ENCODE measurements at regions not wholly inside any gene's neighbourhood (a gene's known extent, or its start where the extent isn't known, plus 50 kb on each side); places are given as distances from the start of the nearest gene placed in this dataset.

DNA sequence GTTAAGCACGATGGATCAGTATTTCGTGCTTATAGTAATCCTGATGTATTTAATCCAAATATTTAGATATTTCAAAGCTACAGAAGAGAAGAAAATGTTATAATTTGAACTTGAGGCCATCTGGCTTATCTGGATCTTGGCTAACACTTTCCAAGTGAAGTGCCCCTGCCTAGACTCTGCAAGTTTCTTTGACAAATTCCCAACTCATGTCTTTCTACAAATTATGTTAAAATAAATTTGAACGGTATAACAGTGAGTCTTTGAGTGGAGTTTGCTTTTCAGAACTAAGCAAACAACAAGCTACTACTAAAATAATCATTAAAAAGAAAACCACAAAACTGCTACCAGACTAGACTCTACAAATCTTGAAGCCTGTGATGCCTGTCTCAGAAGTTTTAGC lies 374.4 kb upstream of the PRICKLE1 start:
- DNase-seq (ENCODE audit: low read depth) = no peak

GRCh38 chr12:42962384-42962783 lies 372.8 kb upstream of the PRICKLE1 start:
- DNase-seq (ENCODE audit: low read depth) = peak; percentile 9

DNA sequence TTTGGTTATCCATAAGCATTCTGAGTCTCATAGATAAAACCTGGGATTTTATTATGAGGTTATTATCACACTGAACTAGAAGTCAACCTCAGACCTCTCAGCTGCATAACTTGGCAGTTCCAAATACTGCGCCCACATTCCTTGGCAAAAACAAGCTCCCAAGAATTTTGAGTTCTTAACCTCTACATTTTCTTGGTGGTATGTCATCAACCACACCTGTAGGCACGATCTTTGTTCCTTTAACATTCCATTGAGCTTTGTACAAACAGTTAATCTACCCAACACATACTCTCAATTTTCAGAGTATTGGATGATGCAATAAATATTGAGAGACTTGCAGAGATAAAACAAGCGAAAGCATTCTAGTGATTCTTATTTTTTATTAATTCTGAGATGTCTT lies 371.8 kb upstream of the PRICKLE1 start:
- peak; percentile 88 for DNase-seq (ENCODE audit: low read depth)

- DNase-seq (ENCODE audit: low read depth) = peak; percentile 33
Observed at GRCh38 chr12:42960087-42960527, 370.6 kb upstream of the PRICKLE1 start.

- peak; percentile 53 for DNase-seq (ENCODE audit: low read depth)
Observed at GRCh38 chr12:42958291-42958674, 368.7 kb upstream of the PRICKLE1 start.

- no peak for DNase-seq (ENCODE audit: low read depth)
Observed at GRCh38 chr12:42957561-42958290, 368.2 kb upstream of the PRICKLE1 start.

DNA sequence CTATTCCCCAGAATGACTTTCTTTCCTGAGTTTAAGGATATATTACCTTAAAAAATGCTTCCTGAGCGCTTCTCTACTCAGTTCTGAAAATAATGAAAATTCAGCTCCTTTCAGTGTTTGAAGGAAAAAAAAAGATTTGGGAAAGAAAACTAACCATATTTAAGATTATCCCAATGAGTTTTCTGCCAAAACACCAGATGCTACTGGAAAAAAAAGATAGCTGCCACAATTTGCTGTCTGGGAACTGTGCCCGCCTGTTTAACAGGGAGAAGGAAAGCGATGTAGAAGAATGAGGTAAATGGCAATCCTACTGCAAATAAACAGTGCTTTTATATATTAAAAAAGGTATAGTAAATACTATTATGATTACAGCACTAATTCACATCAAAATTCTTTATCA lies 367.6 kb upstream of the PRICKLE1 start:
- DNase-seq (ENCODE audit: low read depth) = no peak

DNA sequence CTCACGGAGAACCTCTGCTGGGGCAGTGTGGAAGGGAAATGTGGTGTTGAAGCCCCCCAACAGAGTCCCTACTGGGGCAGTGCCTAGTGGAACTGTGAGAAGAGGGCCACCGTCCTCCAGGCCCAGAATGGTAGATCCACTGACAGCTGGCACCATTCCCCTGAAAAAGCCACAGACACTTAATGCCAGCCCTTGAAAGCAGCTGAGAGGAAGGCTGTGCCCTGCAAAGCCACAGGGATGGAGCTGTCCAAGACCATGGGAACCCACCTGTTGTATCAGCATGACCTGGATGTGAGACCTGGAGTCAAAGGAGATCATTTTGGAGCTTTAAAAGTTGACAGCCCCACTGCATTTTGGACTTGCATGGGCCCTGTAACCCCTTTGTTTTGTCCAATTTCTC lies 363.5 kb upstream of the PRICKLE1 start:
- no peak for DNase-seq (ENCODE audit: low read depth)

GRCh38 chr12:42946871-42947381 lies 357.4 kb upstream of the PRICKLE1 start:
- DNase-seq (ENCODE audit: low read depth) = peak; percentile 15

GRCh38 chr12:42945927-42946326 lies 356.4 kb upstream of the PRICKLE1 start:
- peak; percentile 30 for DNase-seq (ENCODE audit: low read depth)

GRCh38 chr12:42944516-42944915 lies 355.0 kb upstream of the PRICKLE1 start:
- DNase-seq (ENCODE audit: low read depth) = no peak

GRCh38 chr12:42936991-42937390 lies 347.4 kb upstream of the PRICKLE1 start:
- DNase-seq (ENCODE audit: low read depth) = peak; percentile 42

DNA sequence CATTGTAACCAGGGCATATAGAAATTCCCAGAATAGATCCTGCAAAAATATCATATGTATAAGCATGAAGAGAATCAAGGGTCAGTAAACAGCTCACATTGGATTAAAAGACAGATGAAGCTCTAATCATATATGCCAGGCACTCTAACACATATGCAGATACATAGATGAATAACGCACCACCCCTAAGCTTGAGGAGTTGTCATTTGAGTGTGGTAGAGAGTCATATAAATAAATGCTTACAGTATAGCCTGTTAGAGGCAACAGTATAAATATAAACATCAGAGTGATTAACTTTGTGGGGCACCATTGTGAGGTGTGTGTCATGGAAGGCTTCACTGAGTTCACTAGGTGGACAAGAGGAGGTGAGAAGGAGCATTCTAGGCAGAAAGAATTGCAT lies 346.7 kb upstream of the PRICKLE1 start:
- no peak for DNase-seq (ENCODE audit: low read depth)

DNA sequence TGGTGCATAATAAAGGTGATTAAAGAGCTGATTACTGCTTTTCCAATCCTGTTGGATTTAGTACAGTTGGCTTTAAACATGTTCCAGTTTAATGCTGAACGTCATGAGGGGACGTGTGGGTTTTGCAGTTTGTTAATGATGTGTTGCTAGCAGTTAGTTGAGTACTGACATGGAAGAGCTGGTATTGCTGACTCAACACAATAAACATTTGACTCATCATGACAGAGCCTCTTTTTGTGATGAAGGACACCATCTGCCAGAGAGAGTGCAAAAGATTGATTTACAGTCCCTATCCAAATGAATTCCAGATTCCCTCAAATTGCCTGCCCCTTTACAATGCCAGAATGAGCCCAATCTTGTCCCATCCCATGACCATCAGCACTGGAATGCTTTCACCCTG lies 346.2 kb upstream of the PRICKLE1 start:
- DNase-seq (ENCODE audit: low read depth) = peak; percentile 74

DNA sequence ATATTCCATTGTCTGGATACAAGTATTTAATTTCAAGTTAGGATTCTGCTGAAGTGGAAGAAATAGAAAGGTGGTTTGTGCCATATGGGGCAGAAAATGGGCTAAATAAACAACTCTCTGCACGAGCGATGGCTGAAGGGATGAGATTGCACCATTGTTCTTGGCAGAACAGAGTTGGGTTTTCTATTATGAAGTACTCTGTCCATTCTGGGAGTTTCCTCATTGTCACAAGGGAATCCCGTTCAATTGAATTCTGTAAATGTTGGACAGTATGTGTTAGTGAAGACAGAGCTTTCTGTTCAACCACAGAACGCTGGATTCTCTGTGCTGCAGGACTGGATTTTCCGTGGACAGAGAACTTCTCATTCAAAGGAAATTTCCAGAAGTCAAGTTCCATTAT lies 345.5 kb upstream of the PRICKLE1 start:
- DNase-seq (ENCODE audit: low read depth) = no peak

- no peak for DNase-seq (ENCODE audit: low read depth)
Observed at GRCh38 chr12:42933461-42934081, 344.0 kb upstream of the PRICKLE1 start.

DNA sequence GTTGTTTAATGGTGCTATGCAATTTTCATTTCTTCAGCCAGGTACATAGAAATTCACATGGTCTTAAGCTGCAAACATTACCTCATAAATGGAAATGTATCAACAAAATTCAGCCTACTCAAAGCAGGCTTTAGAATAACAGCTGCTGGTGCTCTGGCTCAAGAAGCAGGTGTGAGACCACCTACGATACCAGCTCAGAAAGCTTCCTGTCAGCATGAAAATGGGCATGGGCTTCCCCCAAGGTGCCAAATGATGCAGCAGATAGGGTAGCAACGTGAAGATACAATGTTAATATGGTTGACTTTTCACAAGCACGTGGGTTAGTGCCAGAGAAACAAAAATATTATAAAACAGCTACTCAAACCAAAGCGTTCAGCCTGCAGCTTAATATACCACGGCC lies 343.4 kb upstream of the PRICKLE1 start:
- DNase-seq (ENCODE audit: low read depth) = no peak

DNA sequence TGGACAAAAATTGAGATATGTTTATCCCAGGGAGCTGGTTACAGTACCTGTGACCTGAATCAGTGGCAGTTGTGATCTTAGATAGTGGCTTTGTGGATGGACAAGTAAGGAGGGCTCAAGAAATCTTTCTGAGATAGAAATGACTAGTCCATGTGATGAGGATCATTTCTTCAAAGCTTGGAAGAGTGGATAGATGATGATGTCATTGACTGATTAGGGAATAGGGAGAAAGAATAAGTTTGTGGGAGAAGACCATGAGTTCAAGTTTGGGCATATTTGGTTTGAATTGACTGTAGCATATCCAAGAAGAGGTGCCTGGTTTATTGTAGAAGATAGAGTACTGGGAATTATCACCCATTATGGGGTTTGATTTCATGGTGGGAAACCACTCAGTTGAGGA lies 336.7 kb upstream of the PRICKLE1 start:
- DNase-seq (ENCODE audit: low read depth) = no peak

- no peak for DNase-seq (ENCODE audit: low read depth)
Observed at GRCh38 chr12:42924482-42924881, 334.9 kb upstream of the PRICKLE1 start.

DNA sequence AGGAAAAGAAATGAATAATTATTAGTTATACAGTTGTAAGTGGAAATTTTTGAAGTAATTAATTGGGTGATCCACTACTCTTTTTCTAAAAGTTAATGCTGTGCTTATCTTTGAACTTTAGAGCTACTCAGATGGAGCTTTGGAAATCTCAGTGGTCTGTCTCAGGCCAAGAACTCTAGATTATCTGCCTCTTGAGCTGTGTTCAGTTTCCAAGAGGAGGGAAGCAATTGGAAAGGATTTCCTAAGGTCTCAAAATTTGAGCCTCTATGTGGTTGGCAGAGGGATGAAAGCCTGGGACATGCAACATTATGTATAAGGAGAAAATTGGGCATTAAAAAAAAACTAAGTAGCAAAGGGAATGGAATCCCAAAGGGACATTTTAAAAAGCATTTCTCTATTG lies 334.0 kb upstream of the PRICKLE1 start:
- no peak for DNase-seq (ENCODE audit: low read depth)

GRCh38 chr12:42923156-42923555 lies 333.6 kb upstream of the PRICKLE1 start:
- no peak for DNase-seq (ENCODE audit: low read depth)

- no peak for DNase-seq (ENCODE audit: low read depth)
Observed at GRCh38 chr12:42922505-42922850, 332.9 kb upstream of the PRICKLE1 start.

- peak; percentile 76 for DNase-seq (ENCODE audit: low read depth)
Observed at GRCh38 chr12:42921741-42922504, 332.4 kb upstream of the PRICKLE1 start.
